Mesenchymal stem cell (in vitro differentiated cells and primary cell): ENCODE measurements at regions not wholly inside any gene's neighbourhood (a gene's known extent, or its start where the extent isn't known, plus 50 kb on each side); places are given as distances from the start of the nearest gene placed in this dataset.

Experiments used
- DNase-seq: peaks from one replicate; pipeline ENCODE4 v3.0.0-alpha.2; 2013
- H2AFZ ChIP-seq: one replicate; pipeline ENCODE4 v1.6.1; 2013; ENCODE audit warnings: low read depth, mild to moderate bottlenecking, control low read depth, inconsistent platforms, low read length, moderate library complexity
- H2AK5ac ChIP-seq: 2 replicates; pipeline ENCODE4 v1.6.1; 2013; ENCODE audit warnings: low read length, moderate library complexity, mild to moderate bottlenecking, inconsistent platforms; ENCODE audit not compliant: severe bottlenecking
- H2BK120ac ChIP-seq: one replicate; pipeline ENCODE4 v1.6.1; 2013; ENCODE audit warnings: low read depth, mild to moderate bottlenecking, inconsistent platforms, low read length, moderate library complexity
- H2BK12ac ChIP-seq, 2 experiments: one replicate each; pipeline ENCODE4 v1.6.1; 2013; ENCODE audit warnings: inconsistent platforms in 2 of 2, low read length in 2 of 2, mild to moderate bottlenecking in 2 of 2, moderate library complexity in 2 of 2, control low read depth in 1 of 2
- H2BK15ac ChIP-seq: one replicate; pipeline ENCODE4 v1.6.1; 2013; ENCODE audit warnings: mild to moderate bottlenecking, low read depth, inconsistent platforms; ENCODE audit not compliant: poor library complexity, severe bottlenecking
- H2BK5ac ChIP-seq: 2 replicates; pipeline ENCODE4 v1.6.1; 2013; ENCODE audit warnings: low read depth, mild to moderate bottlenecking, low read length, control low read depth, inconsistent platforms; ENCODE audit not compliant: poor library complexity, severe bottlenecking
- H3K14ac ChIP-seq, 2 experiments: one replicate each; pipeline ENCODE4 v1.6.1; 2013; ENCODE audit warnings: inconsistent platforms in 2 of 2, low read length in 2 of 2, control low read depth in 1 of 2, mild to moderate bottlenecking in 1 of 2, moderate library complexity in 1 of 2
- H3K18ac ChIP-seq, 2 experiments: one replicate each; pipeline ENCODE4 v1.6.1; 2013; ENCODE audit warnings: inconsistent platforms in 2 of 2, low read length in 2 of 2, control low read depth in 1 of 2, low read depth in 1 of 2, mild to moderate bottlenecking in 1 of 2
- H3K23ac ChIP-seq, 2 experiments: one replicate each; pipeline ENCODE4 v1.6.1; 2013; ENCODE audit warnings: inconsistent platforms in 2 of 2, low read length in 2 of 2, mild to moderate bottlenecking in 2 of 2, moderate library complexity in 2 of 2, control low read depth in 1 of 2
- H3K27ac ChIP-seq: 2 replicates; pipeline ENCODE4 v1.5.1; 2013; ENCODE audit warnings: mild to moderate bottlenecking, moderate library complexity, low read length, control low read depth, inconsistent platforms; ENCODE audit not compliant: poor library complexity, severe bottlenecking
- H3K27me3 ChIP-seq, 2 experiments: 2 replicates each; pipeline versions ENCODE4 v1.6.1 to v1.7.0; 2013; ENCODE audit warnings: low read length in 2 of 2, mild to moderate bottlenecking in 2 of 2, moderate library complexity in 2 of 2, control low read depth in 1 of 2, inconsistent platforms in 1 of 2; ENCODE audit not compliant: control insufficient read depth in 1 of 2, insufficient read depth in 1 of 2
- H3K36me3 ChIP-seq, 2 experiments: 2 replicates each; pipeline versions ENCODE4 v1.6.1 to v1.7.0; 2013; ENCODE audit warnings: low read length in 2 of 2, control low read depth in 1 of 2, inconsistent platforms in 1 of 2, low read depth in 1 of 2, mild to moderate bottlenecking in 1 of 2; ENCODE audit not compliant: insufficient read depth in 2 of 2, control insufficient read depth in 1 of 2
- H3K4ac ChIP-seq, 2 experiments: one replicate each; pipeline ENCODE4 v1.6.1; 2013; ENCODE audit warnings: inconsistent platforms in 2 of 2, low read length in 2 of 2, mild to moderate bottlenecking in 2 of 2, moderate library complexity in 2 of 2, control low read depth in 1 of 2, low read depth in 1 of 2
- H3K4me1 ChIP-seq: 2 replicates; pipeline ENCODE4 v1.6.1; 2013; ENCODE audit warnings: low read depth, low read length, control low read depth; ENCODE audit not compliant: control insufficient read depth, insufficient read depth
- H3K4me2 ChIP-seq: 2 replicates; pipeline ENCODE4 v1.6.1; 2013; ENCODE audit warnings: low read length, mild to moderate bottlenecking, inconsistent platforms; ENCODE audit not compliant: poor library complexity, severe bottlenecking
- H3K4me3 ChIP-seq, 2 experiments: 2 replicates each; pipeline versions ENCODE4 v1.5.1 to v1.7.0; 2013; ENCODE audit warnings: low read length in 2 of 2, mild to moderate bottlenecking in 2 of 2, control low read depth in 1 of 2, low read depth in 1 of 2; ENCODE audit not compliant: insufficient read depth in 1 of 2
- H3K79me1 ChIP-seq: replicated peaks from 2 replicates; pipeline ENCODE4 v1.6.1; 2013; ENCODE audit warnings: mild to moderate bottlenecking, control low read depth, low read length, inconsistent platforms; ENCODE audit not compliant: poor library complexity, severe bottlenecking
- H3K9ac ChIP-seq: 2 replicates; pipeline ENCODE4 v1.7.0; 2013; ENCODE audit warnings: mild to moderate bottlenecking, low read length, moderate library complexity
- H3K9me3 ChIP-seq: 2 replicates; pipeline ENCODE4 v1.7.0; 2013; ENCODE audit warnings: mild to moderate bottlenecking, low read length; ENCODE audit not compliant: control insufficient read depth
- H4K8ac ChIP-seq: one replicate; pipeline ENCODE4 v1.6.1; 2013; ENCODE audit warnings: inconsistent platforms, mild to moderate bottlenecking, low read length, moderate library complexity
- H4K91ac ChIP-seq: one replicate; pipeline ENCODE4 v1.6.1; 2013; ENCODE audit warnings: mild to moderate bottlenecking, low read length, inconsistent platforms
- WGBS: methylation state at CpG from one replicate; pipeline ENCODE4 v1.1.7; 2013; ENCODE audit warnings: mixed read lengths; 5-methylcytosine and 5-hydroxymethylcytosine counted together

- Histone ChIP-seq H2BK12ac (no peak overlapping the region), H2BK120ac (no peak overlapping the region), H3K9ac (no peak overlapping the region), H3K27ac (no peak overlapping the region), H3K4me1 (peaks cover 5% of the 10 kb centered on the region), H3K4me2 (no peak overlapping the region), H4K8ac (no peak overlapping the region), H4K91ac (no peak overlapping the region), H3K79me1 (no peaks in the 10 kb centered on the region), H2AK5ac (no peak overlapping the region), H3K4ac (no peak overlapping the region), H3K18ac (no peak overlapping the region), H3K23ac (no peak overlapping the region), H3K4me3 (no peak overlapping the region), H2BK5ac (no peak overlapping the region), H2AFZ (no peak overlapping the region), H3K14ac (no peak overlapping the region), H3K27me3 (peaks cover 10 to 46% of the 10 kb centered on the region in 2 experiments), H3K36me3 (no peaks in the 10 kb centered on the region), H3K9me3 (peaks cover 3% of the 10 kb centered on the region), H2BK15ac (no peak overlapping the region)
- no peak for DNase-seq
- WGBS = no CpG with 5 or more reads among the region's 1 CpG
These were observed 545.2 kb upstream of the CADM1 start for GRCh38 chr11:116049383-116049782.

- H4K8ac ChIP-seq = no peak overlapping the region
- 86% methylated on average over 6 of the region's 6 CpGs for WGBS
- peaks cover 0 to 15% of the 10 kb centered on the region in 2 experiments for H3K27me3 ChIP-seq
- no peak overlapping the region for H2BK120ac ChIP-seq
- H2AK5ac ChIP-seq = no peak overlapping the region
- H2BK15ac ChIP-seq = no peak overlapping the region
- H4K91ac ChIP-seq = no peak overlapping the region
- H3K27ac ChIP-seq = no peak overlapping the region
- H3K9me3 ChIP-seq = no peaks in the 10 kb centered on the region
- H3K23ac ChIP-seq = no peak overlapping the region
- H3K4me3 ChIP-seq = no peak overlapping the region
- H2BK12ac ChIP-seq = no peak overlapping the region
- H3K36me3 ChIP-seq = no peaks in the 10 kb centered on the region
- no peak overlapping the region for H3K4ac ChIP-seq
- no peak overlapping the region for H2BK5ac ChIP-seq
- no peak overlapping the region for H3K9ac ChIP-seq
- H2AFZ ChIP-seq = no peak overlapping the region
- peaks cover 5% of the 10 kb centered on the region for H3K4me1 ChIP-seq
- H3K79me1 ChIP-seq = no peaks in the 10 kb centered on the region
- no peak for DNase-seq
- H3K4me2 ChIP-seq = no peak overlapping the region
- H3K18ac ChIP-seq = no peak overlapping the region
- H3K14ac ChIP-seq = no peak overlapping the region
These were observed 541.9 kb upstream of the CADM1 start for GRCh38 chr11:116046127-116046526.

DNA sequence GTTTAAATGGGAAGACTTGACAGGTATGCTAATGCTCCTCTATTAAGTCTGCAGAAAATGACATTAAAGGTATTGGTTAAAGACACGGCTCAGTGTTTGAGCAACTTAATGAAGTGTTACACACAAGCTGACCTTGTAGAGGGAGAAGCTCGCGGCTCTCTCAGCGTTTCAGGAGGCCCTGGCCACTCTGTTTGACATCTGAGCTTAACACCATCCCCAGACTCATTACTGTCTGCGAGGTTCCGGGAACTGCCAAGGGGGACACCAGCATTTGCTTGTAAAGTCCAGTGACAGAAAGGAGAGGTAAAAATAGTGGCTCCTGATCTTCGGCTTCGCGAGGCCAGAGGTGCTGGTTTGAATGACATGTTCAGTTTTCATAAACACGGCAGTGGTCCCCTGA, 540.7 kb upstream of the CADM1 start:
- H2BK12ac ChIP-seq = no peak overlapping the region
- no peaks in the 10 kb centered on the region for H3K79me1 ChIP-seq
- H3K36me3 ChIP-seq = no peaks in the 10 kb centered on the region
- H3K23ac ChIP-seq = no peak overlapping the region
- H3K18ac ChIP-seq = no peak overlapping the region
- H3K27ac ChIP-seq = no peak overlapping the region
- no peak overlapping the region for H4K91ac ChIP-seq
- WGBS = 31% methylated on average over 10 of the region's 10 CpGs
- H3K14ac ChIP-seq = no peak overlapping the region
- peaks cover 0 to 4% of the 10 kb centered on the region in 2 experiments for H3K27me3 ChIP-seq
- no peaks in the 10 kb centered on the region for H3K9me3 ChIP-seq
- DNase-seq = no peak
- no peak overlapping the region for H4K8ac ChIP-seq
- H3K9ac ChIP-seq = no peak overlapping the region
- no peak overlapping the region for H2AFZ ChIP-seq
- no peak overlapping the region for H3K4me3 ChIP-seq
- H2BK15ac ChIP-seq = no peak overlapping the region
- H2BK120ac ChIP-seq = no peak overlapping the region
- no peak overlapping the region for H3K4me2 ChIP-seq
- peaks cover 5% of the 10 kb centered on the region for H3K4me1 ChIP-seq
- H2BK5ac ChIP-seq = no peak overlapping the region
- H3K4ac ChIP-seq = no peak overlapping the region
- H2AK5ac ChIP-seq = no peak overlapping the region

- Histone ChIP-seq H3K4ac (no peak overlapping the region), H2BK12ac (no peak overlapping the region), H3K14ac (no peak overlapping the region), H3K23ac (no peak overlapping the region), H2BK15ac (no peak overlapping the region), H3K18ac (no peak overlapping the region), H4K8ac (no peak overlapping the region), H3K27me3 (peaks cover 0 to 4% of the 10 kb centered on the region in 2 experiments), H4K91ac (no peak overlapping the region), H2AK5ac (no peak overlapping the region), H3K36me3 (no peaks in the 10 kb centered on the region), H3K79me1 (no peaks in the 10 kb centered on the region), H2BK5ac (no peak overlapping the region), H2AFZ (no peak overlapping the region), H3K27ac (no peak overlapping the region), H2BK120ac (no peak overlapping the region), H3K4me2 (no peak overlapping the region), H3K9ac (no peak overlapping the region), H3K9me3 (no peaks in the 10 kb centered on the region), H3K4me3 (no peak overlapping the region), H3K4me1 (peaks cover 5% of the 10 kb centered on the region)
- no peak for DNase-seq
- 50% methylated on average over 1 of the region's 4 CpGs for WGBS
These were observed 540.3 kb upstream of the CADM1 start for GRCh38 chr11:116044520-116044919.
